Adrenal gland (tissue), 5 donors: ENCODE measurements at regions not wholly inside any gene's neighbourhood (a gene's known extent, or its start where the extent isn't known, plus 50 kb on each side); places are given as distances from the start of the nearest gene placed in this dataset.

Experiments used
- POLR2A ChIP-seq, 2 donors: fragments of 450-650 bp; IDR thresholded peaks; one replicate each; pipeline ENCODE4 v1.6.1; 2017; ENCODE audit warnings: antibody characterized with exemption in 2 of 2, mild to moderate bottlenecking in 2 of 2, moderate library complexity in 1 of 2
- TF ChIP-seq, protein P1 (sequence below), 6 experiments: fragments of 450-650 bp in 4 of 6; fragments of 200-600 bp in 2 of 6; sonication (generic) in 1 of 6; IDR thresholded peaks; 1 replicate in 5 of 6; 2 replicates in 1 of 6; pipeline versions ENCODE4 v1.5.1 to v1.8.0; 2016 to 2021; ENCODE audit warnings: antibody characterized with exemption in 6 of 6, mild to moderate bottlenecking in 2 of 6, moderate library complexity in 1 of 6
- donor health status: DM: no; HTN: no; CAD: no.

DNA sequence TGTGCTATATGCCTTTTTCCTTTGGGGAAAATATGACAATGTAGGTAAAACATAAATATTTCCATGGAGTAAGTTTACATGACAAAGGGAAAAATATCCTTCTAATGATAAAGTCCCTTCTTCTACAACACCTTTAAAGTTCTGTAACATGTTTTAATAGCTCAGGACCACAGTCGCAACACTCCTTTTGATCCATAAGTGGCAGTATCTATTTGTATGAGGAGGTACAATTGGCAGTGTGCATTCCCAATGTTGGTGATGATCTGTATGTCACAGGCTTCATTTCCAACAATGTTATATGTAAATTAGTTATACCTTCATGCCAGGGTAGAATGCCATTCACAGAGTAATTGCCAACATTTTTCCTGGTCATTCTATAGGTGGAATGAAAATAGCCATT, 127.1 kb upstream of the CCNH start:
- TF ChIP-seq POLR2A (IDR thresholded peaks at IDR 0.05): no peak
- TF ChIP-seq, protein P1, sequence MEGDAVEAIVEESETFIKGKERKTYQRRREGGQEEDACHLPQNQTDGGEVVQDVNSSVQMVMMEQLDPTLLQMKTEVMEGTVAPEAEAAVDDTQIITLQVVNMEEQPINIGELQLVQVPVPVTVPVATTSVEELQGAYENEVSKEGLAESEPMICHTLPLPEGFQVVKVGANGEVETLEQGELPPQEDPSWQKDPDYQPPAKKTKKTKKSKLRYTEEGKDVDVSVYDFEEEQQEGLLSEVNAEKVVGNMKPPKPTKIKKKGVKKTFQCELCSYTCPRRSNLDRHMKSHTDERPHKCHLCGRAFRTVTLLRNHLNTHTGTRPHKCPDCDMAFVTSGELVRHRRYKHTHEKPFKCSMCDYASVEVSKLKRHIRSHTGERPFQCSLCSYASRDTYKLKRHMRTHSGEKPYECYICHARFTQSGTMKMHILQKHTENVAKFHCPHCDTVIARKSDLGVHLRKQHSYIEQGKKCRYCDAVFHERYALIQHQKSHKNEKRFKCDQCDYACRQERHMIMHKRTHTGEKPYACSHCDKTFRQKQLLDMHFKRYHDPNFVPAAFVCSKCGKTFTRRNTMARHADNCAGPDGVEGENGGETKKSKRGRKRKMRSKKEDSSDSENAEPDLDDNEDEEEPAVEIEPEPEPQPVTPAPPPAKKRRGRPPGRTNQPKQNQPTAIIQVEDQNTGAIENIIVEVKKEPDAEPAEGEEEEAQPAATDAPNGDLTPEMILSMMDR (IDR thresholded peaks at IDR 0.05): no peak
